Kidney (tissue), 13 donors: ENCODE measurements at regions not wholly inside any gene's neighbourhood (a gene's known extent, or its start where the extent isn't known, plus 50 kb on each side); places are given as distances from the start of the nearest gene placed in this dataset.

Experiments used
- DNase-seq, 5 donors: peaks; one replicate each; pipeline ENCODE4 v3.0.0-alpha.2; 2013 to 2020
- FAIRE-seq: peaks from 2 replicates; lab custom pipeline; 2012; peaks lifted over from hg19 to GRCh38; lab: Jason Lieb, UNC
- H3K27ac ChIP-seq, 2 donors: one replicate each; pipeline ENCODE4 v1.7.0; 2013; ENCODE audit warnings: low read depth in 2 of 2, low read length in 2 of 2, inconsistent platforms in 1 of 2
- H3K27me3 ChIP-seq: one replicate; pipeline ENCODE4 v1.7.1; 2013; ENCODE audit warnings: low read length, inconsistent platforms; ENCODE audit not compliant: control insufficient read depth, insufficient read depth
- H3K36me3 ChIP-seq, 3 donors: one replicate each; pipeline versions ENCODE4 v1.7.0 to v1.7.1; 2013; ENCODE audit warnings: low read length in 3 of 3, control low read depth in 1 of 3, inconsistent platforms in 1 of 3; ENCODE audit not compliant: insufficient read depth in 3 of 3, control insufficient read depth in 2 of 3
- H3K4me1 ChIP-seq, 3 donors: one replicate each; pipeline versions ENCODE4 v1.7.0 to v1.7.1; 2013; ENCODE audit warnings: low read length in 3 of 3, inconsistent platforms in 1 of 3, low read depth in 1 of 3; ENCODE audit not compliant: control insufficient read depth in 2 of 3, insufficient read depth in 2 of 3
- H3K4me3 ChIP-seq, 3 donors: one replicate each; pipeline versions ENCODE4 v1.7.0 to v1.8.1; 2013; ENCODE audit warnings: low read length in 3 of 3, control low read depth in 1 of 3, inconsistent platforms in 1 of 3
- H3K9ac ChIP-seq, 3 donors: one replicate each; pipeline versions ENCODE4 v1.7.0 to v1.7.1; 2013; ENCODE audit warnings: low read length in 3 of 3, control low read depth in 1 of 3, inconsistent platforms in 1 of 3
- H3K9me3 ChIP-seq, 3 donors: one replicate each; pipeline versions ENCODE4 v1.7.0 to v1.7.1; 2013; ENCODE audit warnings: low read length in 3 of 3, control low read depth in 1 of 3, inconsistent platforms in 1 of 3; ENCODE audit not compliant: control insufficient read depth in 2 of 3, insufficient read depth in 1 of 3
- CTCF ChIP-seq: IDR thresholded peaks from 3 replicates; pipeline ENCODE4 v1.5.1; 2012; ENCODE audit warnings: mild to moderate bottlenecking, moderate library complexity, borderline replicate concordance; ENCODE audit not compliant: insufficient read depth; ENCODE audit errors: extremely low read depth
- intact Hi-C: fragments of 100-400 bp; cut with DNase I; formaldehyde crosslinking; loops from one replicate; pipeline ENCODE4 v1.11.1; 2022
- donor health status: control.
- donor health status: control.
- donor health status: control.
- donor health status: control.
- donor health status: control.
- donor health status: DM: yes; HTN: yes; CAD: no.
- donor health status: Normal renal cell carcinoma (clear cell type).

- Histone ChIP-seq H3K9me3 (no peaks in the 10 kb centered on the region), H3K4me1 (no peaks in the 10 kb centered on the region), H3K27me3 (no peaks in the 10 kb centered on the region), H3K27ac (no peak overlapping the region), H3K4me3 (no peak overlapping the region), H3K9ac (no peak overlapping the region), H3K36me3 (no peaks in the 10 kb centered on the region)
- no peak for TF ChIP-seq CTCF
- intact Hi-C loops: no loop called here
- DNase-seq (no peak), FAIRE-seq (no peak)
Measured at GRCh38 chr13:90281709-90282108, 1065.8 kb upstream of the MIR17HG start.

GRCh38 chr13:90287521-90287920 lies 1060.0 kb upstream of the MIR17HG start:
- Histone ChIP-seq H3K4me1 (no peaks in the 10 kb centered on the region), H3K9ac (no peak overlapping the region), H3K36me3 (no peaks in the 10 kb centered on the region), H3K27ac (no peak overlapping the region), H3K9me3 (no peaks in the 10 kb centered on the region), H3K4me3 (no peak overlapping the region), H3K27me3 (no peaks in the 10 kb centered on the region)
- FAIRE-seq (no peak), DNase-seq (no peak)
- intact Hi-C loops: no loop called here
- TF ChIP-seq CTCF: no peak

- intact Hi-C loops: no loop called here
- DNase-seq: peak in 1 of 5 donors; percentile 14
- H3K9ac ChIP-seq: no peak overlapping the region
- H3K27me3 ChIP-seq: no peaks in the 10 kb centered on the region
- H3K4me3 ChIP-seq: no peak overlapping the region
- H3K36me3 ChIP-seq: no peaks in the 10 kb centered on the region
- FAIRE-seq: no peak
- no peak for TF ChIP-seq CTCF
- no peaks in the 10 kb centered on the region for H3K4me1 ChIP-seq
- no peaks in the 10 kb centered on the region for H3K9me3 ChIP-seq
- H3K27ac ChIP-seq: no peak overlapping the region
Measured at GRCh38 chr13:90293793-90294361, 1053.6 kb upstream of the MIR17HG start.

GRCh38 chr13:90299238-90299637 lies 1048.2 kb upstream of the MIR17HG start:
- H3K9me3 ChIP-seq: no peaks in the 10 kb centered on the region
- intact Hi-C loops: no loop called here

More at GRCh38 chr13:90299238-90299637, 1048.2 kb upstream of the MIR17HG start:
- Histone ChIP-seq H3K36me3 (no peaks in the 10 kb centered on the region), H3K9ac (no peak overlapping the region), H3K27ac (no peak overlapping the region), H3K4me1 (no peaks in the 10 kb centered on the region), H3K4me3 (no peak overlapping the region), H3K27me3 (no peaks in the 10 kb centered on the region)
- no peak for FAIRE-seq
- no peak for TF ChIP-seq CTCF
- no peak for DNase-seq
